ENCODE measurements at regions not wholly inside any gene's neighbourhood (a gene's known extent, or its start where the extent isn't known, plus 50 kb on each side); places are given as distances from the start of the nearest gene placed in this dataset.

GRCh38 chr6:23177806-23178205, 608.4 kb downstream of the HDGFL1 start:
- no peak overlapping the region for H2AK5ac ChIP-seq (ENCODE audit: low read depth, low read length)
- no peak overlapping the region for H3K23ac ChIP-seq (ENCODE audit: low read depth, low read length)
- no peaks in the 10 kb centered on the region for H4K20me1 ChIP-seq (ENCODE audit: insufficient read depth, low read length)
- peak overlapping the region; percentile 45; the same call in 1 of the 2 replicates for H3K18ac ChIP-seq (ENCODE audit: low read depth, low read length)
- H4K8ac ChIP-seq (ENCODE audit: low read depth in 2 of 2, low read length in 2 of 2): no peak overlapping the region
- no peak overlapping the region for H3K4me2 ChIP-seq (ENCODE audit: low read depth, low read length)
- peak overlapping the region; percentile 15; the same call in 1 of the 3 replicates for H2BK15ac ChIP-seq (ENCODE audit: low read depth, low read length)
- no peak overlapping the region for H4K91ac ChIP-seq (ENCODE audit: insufficient read depth, low read depth, low read length)
- ATAC-seq (ENCODE audit: low read depth): no peak
- H3K27ac ChIP-seq (ENCODE audit: insufficient read depth, low read length): no peak overlapping the region
- no peak overlapping the region for H3K4me3 ChIP-seq (ENCODE audit: insufficient read depth, low read depth, low read length)
- H3K4ac ChIP-seq (ENCODE audit: low read depth, low read length): peak overlapping the region; percentile 68; the same call in 1 of the 2 replicates
- no peak overlapping the region for H3K14ac ChIP-seq (replicated peaks; ENCODE audit: low read depth, low read length)
- intact Hi-C loops (cut with micrococcal nuclease) (loop anchor here (10.0 kb wide), 3 partner anchors 143 to 443 kb away; no protein-coding TSS in a partner anchor), dilution Hi-C loops (cut with HindIII; ENCODE audit: low sequenced_read_pairs, unreplicated experiment) (no loop called here), in situ Hi-C loops (cut with MboI; ENCODE audit: low sequenced_read_pairs) (no loop called here)
- no peak overlapping the region for H2AFZ ChIP-seq (replicated peaks; ENCODE audit: low read length, poor library complexity)
- ChIA-PET CTCF (interaction anchor here (1.2 to 1.3 kb wide), 2 partner anchors 26 to 237 kb away, joined by 3 read pairs; no protein-coding TSS in a partner anchor), POLR2A (ENCODE audit: unreplicated experiment) (interaction anchor here (0.5 kb wide), 1 partner anchor 884 kb away, joined by 3 read pairs; no protein-coding TSS in a partner anchor)
- no peak overlapping the region for H2BK20ac ChIP-seq (ENCODE audit: low read depth, low read length)
- H3K56ac ChIP-seq (ENCODE audit: extremely low read depth, insufficient read depth, low read length): no peak overlapping the region
- H2BK5ac ChIP-seq (ENCODE audit: low read depth, low read length, poor library complexity, severe bottlenecking): no peak overlapping the region
- TF ChIP-seq ELK1 (IDR thresholded peaks at IDR 0.05; ENCODE audit: borderline replicate concordance, low read depth, low read length) (no peak), RAD21 (IDR thresholded peaks at IDR 0.05; ENCODE audit: low read length) (no peak), RCOR1 (IDR thresholded peaks at IDR 0.05; ENCODE audit: insufficient replicate concordance, low read length) (no peak), MAZ (IDR thresholded peaks at IDR 0.05; ENCODE audit: borderline replicate concordance, low read depth, low read length) (no peak), CTCF (conservative IDR thresholded peaks at IDR 0.05; ENCODE audit: low read depth, low read length) (no peak), USF2 (IDR thresholded peaks at IDR 0.05; ENCODE audit: low read depth, low read length) (no peak), RFX5 (IDR thresholded peaks at IDR 0.05; ENCODE audit: low read depth, low read length) (no peak), CEBPB (IDR thresholded peaks at IDR 0.05; ENCODE audit: low read depth, low read length) (no peak), NFE2L2 (IDR thresholded peaks at IDR 0.05; ENCODE audit: low read depth, low read length) (no peak), POLR2A (IDR thresholded peaks at IDR 0.05; ENCODE audit: low read depth, low read length) (no peak), FOS (IDR thresholded peaks at IDR 0.05; ENCODE audit: low read depth, low read length) (no peak), BHLHE40 (IDR thresholded peaks at IDR 0.05; ENCODE audit: low read depth, low read length) (no peak), MXI1 (IDR thresholded peaks at IDR 0.05; ENCODE audit: borderline replicate concordance, low read depth, low read length) (no peak), CHD1 (IDR thresholded peaks at IDR 0.05; ENCODE audit: low read depth, low read length) (no peak)
- no peak overlapping the region for H4K5ac ChIP-seq (ENCODE audit: low read depth, low read length)
- peaks cover 10% of the 10 kb centered on the region for H3K4me1 ChIP-seq (ENCODE audit: control insufficient read depth, insufficient read depth, low read length)
- H3K27me3 ChIP-seq (ENCODE audit: control insufficient read depth, insufficient read depth, low read length): no peaks in the 10 kb centered on the region
- no TSS peak for BruUV-seq (replicated peaks)
- no peak for DNase-seq
- WGBS, 2 experiments (ENCODE audit: extremely low coverage in 2 of 2, insufficient read length in 1 of 2): no CpG with 5 or more reads among the region's 1 CpG
- peak overlapping the region; percentile 26 for H2BK120ac ChIP-seq (ENCODE audit: low read depth, low read length)
- H3K79me1 ChIP-seq (ENCODE audit: low read depth in 1 of 2, low read length in 2 of 2): no peaks in the 10 kb centered on the region
- H3K9me3 ChIP-seq (ENCODE audit: control insufficient read depth, insufficient read depth, low read length): no peaks in the 10 kb centered on the region
- H3K9ac ChIP-seq (ENCODE audit: low read depth, low read length): no peak overlapping the region
- H2AK9ac ChIP-seq (replicated peaks; ENCODE audit: low read depth, low read length, poor library complexity): no peak overlapping the region
- H3K9me1 ChIP-seq (ENCODE audit: insufficient read depth, low read length): 0 out of 2 replicates have a peak, but pooled peaks cover 4% of the 10 kb centered on the region
- H3K36me3 ChIP-seq (ENCODE audit: control insufficient read depth, insufficient read depth, low read length): no peaks in the 10 kb centered on the region
